AG04450 (cell line): ENCODE measurements at regions not wholly inside any gene's neighbourhood (a gene's known extent, or its start where the extent isn't known, plus 50 kb on each side); places are given as distances from the start of the nearest gene placed in this dataset.

Experiments used
- CTCF ChIA-PET: fragments of 300-600, 350-600 bp; formaldehyde crosslinking; extraction: SDS; loops from one replicate; lab custom pipeline; 2022; ENCODE audit warnings: antibody characterized with exemption, inconsistent platforms; lab: Charles Lee
- POLR2A ChIA-PET: fragments of 350-600 bp; formaldehyde crosslinking; extraction: SDS; loops from one replicate; lab custom pipeline; 2021; ENCODE audit warnings: antibody characterized with exemption, inconsistent platforms; lab: Yijun Ruan, JAX
- DNase-seq: peaks from one replicate; pipeline ENCODE4 v3.0.0-alpha.2; 2011; ENCODE audit warnings: low read depth, low spot score
- H3K27ac ChIP-seq: one replicate; pipeline ENCODE4 v1.5.1; 2012; ENCODE audit warnings: low read depth, low read length, control low read depth
- H3K27me3 ChIP-seq: one replicate; pipeline ENCODE4 v1.6.0; 2012; ENCODE audit warnings: low read length; ENCODE audit not compliant: control insufficient read depth, insufficient read depth
- H3K4me3 ChIP-seq: 2 replicates; pipeline ENCODE4 v1.5.1; 2011; ENCODE audit warnings: mild to moderate bottlenecking, low read depth, low read length, control low read depth
- H3K9me3 ChIP-seq: 2 replicates; pipeline ENCODE4 v1.5.1; 2012; ENCODE audit warnings: low read length; ENCODE audit not compliant: control insufficient read depth, insufficient read depth
- CTCF ChIP-seq: IDR thresholded peaks from 2 replicates; pipeline ENCODE4 v1.5.1; 2011; ENCODE audit warnings: low read depth, low read length, control low read depth, inconsistent platforms

- H3K27me3 ChIP-seq, result no peaks in the 10 kb centered on the region
- no peaks in the 10 kb centered on the region for H3K9me3 ChIP-seq
- TF ChIP-seq CTCF, result no peak
- no peak overlapping the region for H3K27ac ChIP-seq
- ChIA-PET CTCF (no interaction called here), POLR2A (no interaction called here)
- H3K4me3 ChIP-seq, result no peak overlapping the region
- DNase-seq, result no peak
Measured at GRCh38 chr6:156474507-156475120, 302.6 kb upstream of the ARID1B start.

GRCh38 chr6:156471000-156471399 lies 306.2 kb upstream of the ARID1B start:
- no peak for DNase-seq
- POLR2A ChIA-PET, result no interaction called here
- H3K9me3 ChIP-seq, result no peaks in the 10 kb centered on the region
- peaks cover 4% of the 10 kb centered on the region for H3K27me3 ChIP-seq
- H3K27ac ChIP-seq, result no peak overlapping the region
- CTCF ChIA-PET, result no interaction called here
- TF ChIP-seq CTCF, result no peak
- no peak overlapping the region for H3K4me3 ChIP-seq

GRCh38 chr6:156464100-156464878 lies 312.9 kb upstream of the ARID1B start:
- CTCF ChIA-PET, result no interaction called here
- Histone ChIP-seq H3K27ac (no peak overlapping the region), H3K9me3 (no peaks in the 10 kb centered on the region), H3K27me3 (peaks cover 4% of the 10 kb centered on the region), H3K4me3 (no peak overlapping the region)
- no peak for DNase-seq
- no peak for TF ChIP-seq CTCF
- POLR2A ChIA-PET, result no interaction called here

GRCh38 chr6:156461647-156462046 lies 315.5 kb upstream of the ARID1B start:
- CTCF ChIA-PET, result no interaction called here
- Histone ChIP-seq H3K27me3 (peaks cover 2% of the 10 kb centered on the region), H3K27ac (no peak overlapping the region), H3K9me3 (no peaks in the 10 kb centered on the region), H3K4me3 (no peak overlapping the region)
- POLR2A ChIA-PET, result no interaction called here
- no peak for TF ChIP-seq CTCF
- DNase-seq, result no peak

- no peak for DNase-seq
- Histone ChIP-seq H3K27ac (no peak overlapping the region), H3K27me3 (no peaks in the 10 kb centered on the region), H3K9me3 (no peaks in the 10 kb centered on the region), H3K4me3 (no peak overlapping the region)
- TF ChIP-seq CTCF, result no peak
- ChIA-PET POLR2A (no interaction called here), CTCF (no interaction called here)
Measured at GRCh38 chr6:156457601-156458000, 319.6 kb upstream of the ARID1B start.
